Activated naive CD8-positive, alpha-beta T cell (primary cell): ENCODE measurements at regions not wholly inside any gene's neighbourhood (a gene's known extent, or its start where the extent isn't known, plus 50 kb on each side); places are given as distances from the start of the nearest gene placed in this dataset.

Experiments
- H3K27ac Mint-ChIP-seq: one replicate; pipeline ENCODE4 v1.8.0; 2021; ENCODE audit warnings: mixed read lengths
- H3K27me3 Mint-ChIP-seq: one replicate; pipeline ENCODE4 v1.8.0; 2021; ENCODE audit warnings: mixed read lengths
- H3K36me3 Mint-ChIP-seq: one replicate; pipeline ENCODE4 v1.8.0; 2021; ENCODE audit warnings: mixed read lengths
- H3K4me1 Mint-ChIP-seq: one replicate; pipeline ENCODE4 v1.8.0; 2021; ENCODE audit warnings: low read depth, mixed read lengths
- H3K4me3 Mint-ChIP-seq: one replicate; pipeline ENCODE4 v1.8.0; 2021; ENCODE audit warnings: mild to moderate bottlenecking, mixed read lengths
- H3K9me3 Mint-ChIP-seq: one replicate; pipeline ENCODE4 v1.8.0; 2021; ENCODE audit warnings: low read depth, mixed read lengths

GRCh38 chr13:22499919-22500318 lies 680.9 kb upstream of the SGCG start:
- Mint-ChIP-seq H3K36me3 (no peaks in the 10 kb centered on the region), H3K9me3 (no peaks in the 10 kb centered on the region), H3K27ac (no peak overlapping the region), H3K4me3 (no peak overlapping the region), H3K27me3 (peaks cover 5% of the 10 kb centered on the region), H3K4me1 (no peaks in the 10 kb centered on the region)

GRCh38 chr13:22505489-22505888 lies 675.3 kb upstream of the SGCG start:
- H3K27ac Mint-ChIP-seq = no peak overlapping the region
- peaks cover 4% of the 10 kb centered on the region for H3K9me3 Mint-ChIP-seq
- H3K4me1 Mint-ChIP-seq = no peaks in the 10 kb centered on the region
- H3K4me3 Mint-ChIP-seq = no peak overlapping the region
- H3K36me3 Mint-ChIP-seq = no peaks in the 10 kb centered on the region
- peaks cover 2% of the 10 kb centered on the region for H3K27me3 Mint-ChIP-seq

GRCh38 chr13:22506096-22506691 lies 674.6 kb upstream of the SGCG start:
- no peaks in the 10 kb centered on the region for H3K4me1 Mint-ChIP-seq
- no peak overlapping the region for H3K27ac Mint-ChIP-seq
- H3K27me3 Mint-ChIP-seq = peaks cover 2% of the 10 kb centered on the region
- H3K36me3 Mint-ChIP-seq = no peaks in the 10 kb centered on the region
- peaks cover 4% of the 10 kb centered on the region for H3K9me3 Mint-ChIP-seq
- H3K4me3 Mint-ChIP-seq = no peak overlapping the region

DNA sequence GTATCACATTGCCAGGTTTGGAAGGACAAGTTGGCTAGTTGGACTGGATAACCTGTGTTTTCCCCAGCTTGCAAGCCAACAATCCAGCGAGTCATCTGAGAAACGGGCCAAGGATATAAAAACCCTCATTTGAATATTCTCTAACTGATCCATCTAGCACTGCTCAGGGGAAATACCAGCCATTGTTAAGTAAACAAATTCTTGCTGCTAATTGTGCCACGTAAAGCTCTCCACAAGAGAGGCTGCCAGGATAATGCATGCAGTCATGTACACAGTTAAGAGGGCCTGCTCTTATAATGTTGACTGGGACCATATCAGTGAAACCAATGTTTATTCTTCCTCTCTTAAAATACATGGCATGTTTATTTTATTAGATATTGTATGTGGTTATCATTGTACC lies 663.2 kb upstream of the SGCG start:
- Mint-ChIP-seq H3K36me3 (no peaks in the 10 kb centered on the region), H3K4me3 (no peak overlapping the region), H3K4me1 (no peaks in the 10 kb centered on the region), H3K9me3 (no peaks in the 10 kb centered on the region), H3K27ac (no peak overlapping the region), H3K27me3 (no peaks in the 10 kb centered on the region)

DNA sequence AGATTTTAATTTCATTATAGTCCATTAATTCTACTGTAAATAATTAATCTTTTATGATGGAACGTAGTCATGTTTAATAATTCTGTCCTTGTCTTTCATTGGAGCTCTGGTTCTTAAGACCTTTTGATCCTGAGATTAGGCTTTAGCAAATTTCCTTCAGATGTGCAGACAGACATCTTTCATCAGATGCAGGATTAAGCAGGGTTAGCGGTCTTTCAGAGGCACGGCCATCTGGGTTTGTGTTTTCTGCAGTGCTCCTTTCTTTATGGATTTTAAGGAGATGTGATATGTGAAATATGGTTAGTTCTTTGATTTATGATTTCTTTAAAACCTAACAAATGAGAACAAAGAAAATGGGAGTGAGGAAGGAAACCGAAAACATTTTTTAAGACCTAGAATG lies 643.9 kb upstream of the SGCG start:
- Mint-ChIP-seq H3K27me3 (no peaks in the 10 kb centered on the region), H3K9me3 (peaks cover 4% of the 10 kb centered on the region), H3K27ac (no peak overlapping the region), H3K4me1 (no peaks in the 10 kb centered on the region), H3K4me3 (no peak overlapping the region), H3K36me3 (no peaks in the 10 kb centered on the region)

- Mint-ChIP-seq H3K4me3 (no peak overlapping the region), H3K4me1 (no peaks in the 10 kb centered on the region), H3K9me3 (no peaks in the 10 kb centered on the region), H3K27me3 (no peaks in the 10 kb centered on the region), H3K27ac (no peak overlapping the region), H3K36me3 (no peaks in the 10 kb centered on the region)
Measured at GRCh38 chr13:22538400-22538799, 642.4 kb upstream of the SGCG start.

DNA sequence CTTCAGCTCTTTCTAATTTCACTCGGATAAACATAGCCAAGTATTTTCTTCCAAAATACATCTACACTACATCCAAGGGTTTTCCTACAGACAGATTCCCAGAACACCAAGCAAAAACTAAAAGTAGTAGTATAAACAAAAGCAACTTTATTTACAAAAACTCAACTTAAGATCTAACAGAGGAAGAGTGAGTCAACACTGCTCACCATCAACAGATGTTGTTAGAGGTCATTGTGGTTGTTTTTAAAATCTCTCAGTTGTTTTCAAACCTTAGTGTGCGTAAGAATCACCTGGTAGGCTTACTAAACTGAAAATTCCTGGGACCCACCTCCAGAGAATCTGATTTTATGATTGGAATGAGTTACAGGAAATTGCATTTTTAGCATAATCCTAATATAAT lies 631.7 kb upstream of the SGCG start:
- H3K27me3 Mint-ChIP-seq = peaks cover 6% of the 10 kb centered on the region
- H3K36me3 Mint-ChIP-seq = no peaks in the 10 kb centered on the region
- no peak overlapping the region for H3K27ac Mint-ChIP-seq
- peaks cover 5% of the 10 kb centered on the region for H3K9me3 Mint-ChIP-seq
- no peak overlapping the region for H3K4me3 Mint-ChIP-seq
- H3K4me1 Mint-ChIP-seq = no peaks in the 10 kb centered on the region

DNA sequence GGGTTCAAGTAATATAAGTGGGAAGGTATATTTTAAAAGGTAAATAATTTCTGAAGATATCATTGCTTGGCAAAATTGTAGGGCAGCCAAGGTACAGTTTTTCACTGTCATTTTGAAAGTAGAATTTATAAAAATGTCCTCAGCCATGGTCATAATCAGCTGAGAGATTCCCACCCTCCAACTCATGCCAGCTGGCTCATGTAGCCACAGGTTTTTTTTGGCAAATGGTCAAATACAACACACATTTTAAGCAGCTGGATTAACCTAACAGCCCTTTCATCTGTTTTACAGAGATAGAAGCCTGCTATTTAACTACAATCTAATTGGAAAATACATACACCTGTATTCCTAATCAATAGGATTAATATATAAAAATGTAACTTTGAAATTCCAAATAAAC lies 619.2 kb upstream of the SGCG start:
- no peaks in the 10 kb centered on the region for H3K4me1 Mint-ChIP-seq
- H3K4me3 Mint-ChIP-seq = no peak overlapping the region
- H3K27me3 Mint-ChIP-seq = peaks cover 2% of the 10 kb centered on the region
- H3K9me3 Mint-ChIP-seq = no peaks in the 10 kb centered on the region
- no peak overlapping the region for H3K27ac Mint-ChIP-seq
- no peaks in the 10 kb centered on the region for H3K36me3 Mint-ChIP-seq

GRCh38 chr13:22562116-22562515 lies 618.7 kb upstream of the SGCG start:
- Mint-ChIP-seq H3K36me3 (no peaks in the 10 kb centered on the region), H3K4me3 (no peak overlapping the region), H3K9me3 (no peaks in the 10 kb centered on the region), H3K4me1 (no peaks in the 10 kb centered on the region), H3K27me3 (no peaks in the 10 kb centered on the region), H3K27ac (no peak overlapping the region)

GRCh38 chr13:22563272-22563671 lies 617.5 kb upstream of the SGCG start:
- no peak overlapping the region for H3K4me3 Mint-ChIP-seq
- H3K9me3 Mint-ChIP-seq = no peaks in the 10 kb centered on the region
- no peaks in the 10 kb centered on the region for H3K27me3 Mint-ChIP-seq
- no peaks in the 10 kb centered on the region for H3K4me1 Mint-ChIP-seq
- H3K36me3 Mint-ChIP-seq = no peaks in the 10 kb centered on the region
- no peak overlapping the region for H3K27ac Mint-ChIP-seq

- Mint-ChIP-seq H3K36me3 (no peaks in the 10 kb centered on the region), H3K27me3 (no peaks in the 10 kb centered on the region), H3K4me3 (no peak overlapping the region), H3K4me1 (no peaks in the 10 kb centered on the region), H3K9me3 (peaks cover 3% of the 10 kb centered on the region), H3K27ac (no peak overlapping the region)
Measured at GRCh38 chr13:22569811-22570210, 611.0 kb upstream of the SGCG start.

- H3K27me3 Mint-ChIP-seq = peaks cover 5% of the 10 kb centered on the region
- no peaks in the 10 kb centered on the region for H3K4me1 Mint-ChIP-seq
- H3K27ac Mint-ChIP-seq = no peak overlapping the region
- peaks cover 8% of the 10 kb centered on the region for H3K9me3 Mint-ChIP-seq
- H3K4me3 Mint-ChIP-seq = no peak overlapping the region
- no peaks in the 10 kb centered on the region for H3K36me3 Mint-ChIP-seq
Measured at GRCh38 chr13:22589880-22590279, 590.9 kb upstream of the SGCG start.

GRCh38 chr13:22592515-22592914 lies 588.3 kb upstream of the SGCG start:
- Mint-ChIP-seq H3K36me3 (no peaks in the 10 kb centered on the region), H3K27ac (no peak overlapping the region), H3K4me1 (no peaks in the 10 kb centered on the region), H3K9me3 (no peaks in the 10 kb centered on the region), H3K4me3 (no peak overlapping the region), H3K27me3 (no peaks in the 10 kb centered on the region)

DNA sequence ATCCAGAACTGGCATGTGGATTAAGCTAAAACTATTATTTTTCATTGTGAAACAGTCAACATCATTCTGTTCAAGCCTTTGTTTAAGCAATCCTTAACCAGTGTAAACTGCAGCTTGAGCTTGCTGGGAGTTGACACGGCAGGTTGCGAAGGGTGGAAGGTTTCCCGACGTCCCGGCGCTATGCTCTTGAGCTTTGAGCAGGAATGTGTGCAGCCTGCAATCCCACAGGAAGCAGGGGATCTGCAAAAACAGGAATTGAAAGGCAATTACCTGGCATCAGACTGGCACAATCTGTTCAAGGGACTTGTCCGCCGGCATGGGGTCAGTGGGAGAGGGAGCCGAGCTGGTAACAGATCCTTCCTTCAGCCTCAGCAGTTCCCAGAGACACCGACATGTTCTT lies 586.7 kb upstream of the SGCG start:
- Mint-ChIP-seq H3K9me3 (no peaks in the 10 kb centered on the region), H3K27ac (no peak overlapping the region), H3K4me3 (no peak overlapping the region), H3K36me3 (no peaks in the 10 kb centered on the region), H3K27me3 (no peaks in the 10 kb centered on the region), H3K4me1 (no peaks in the 10 kb centered on the region)

GRCh38 chr13:22596171-22596863 lies 584.5 kb upstream of the SGCG start:
- H3K9me3 Mint-ChIP-seq = no peaks in the 10 kb centered on the region
- H3K36me3 Mint-ChIP-seq = no peaks in the 10 kb centered on the region
- no peaks in the 10 kb centered on the region for H3K27me3 Mint-ChIP-seq
- H3K27ac Mint-ChIP-seq = no peak overlapping the region
- H3K4me1 Mint-ChIP-seq = no peaks in the 10 kb centered on the region
- H3K4me3 Mint-ChIP-seq = no peak overlapping the region

DNA sequence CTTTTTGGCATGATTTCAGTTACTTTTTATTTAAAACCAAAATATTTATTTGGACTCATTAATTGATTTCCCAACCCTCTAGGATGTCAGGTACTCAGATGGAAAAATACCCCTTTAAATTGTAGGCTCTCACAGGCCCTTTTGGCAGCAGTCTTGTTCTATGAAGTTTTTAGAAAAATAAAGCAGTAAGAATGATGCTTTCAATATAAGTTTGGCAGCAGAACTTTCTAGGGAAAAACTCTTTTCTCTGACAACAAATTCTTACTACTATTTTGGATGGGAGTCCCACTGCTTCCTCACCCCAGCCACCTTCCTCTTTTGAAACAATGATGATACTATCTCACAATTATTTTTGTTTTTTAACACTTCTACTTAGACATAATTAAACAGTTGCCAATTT lies 581.6 kb upstream of the SGCG start:
- H3K36me3 Mint-ChIP-seq = no peaks in the 10 kb centered on the region
- H3K27ac Mint-ChIP-seq = no peak overlapping the region
- H3K9me3 Mint-ChIP-seq = no peaks in the 10 kb centered on the region
- no peak overlapping the region for H3K4me3 Mint-ChIP-seq
- peaks cover 4% of the 10 kb centered on the region for H3K27me3 Mint-ChIP-seq
- no peaks in the 10 kb centered on the region for H3K4me1 Mint-ChIP-seq
